Transverse colon (tissue), 4 donors: ENCODE measurements at regions not wholly inside any gene's neighbourhood (a gene's known extent, or its start where the extent isn't known, plus 50 kb on each side); places are given as distances from the start of the nearest gene placed in this dataset.

Experiments used
- POLR2AphosphoS5 ChIP-seq, 3 donors: sonication (generic); formaldehyde crosslinking; IDR thresholded peaks; one replicate each; pipeline ENCODE4 v1.6.1; 2016; ENCODE audit warnings: antibody characterized with exemption in 3 of 3
- TF ChIP-seq, protein P1 (sequence below), 5 experiments: fragments of 200-600 bp in 3 of 5; fragments of 450-650 bp in 2 of 5; sonication (generic) in 3 of 5; IDR thresholded peaks; 1 replicate in 2 of 5; 2 replicates in 3 of 5; pipeline ENCODE4 v1.5.1; 2016 to 2017; ENCODE audit warnings: antibody characterized with exemption in 5 of 5, inconsistent platforms in 3 of 5, mild to moderate bottlenecking in 2 of 5, moderate library complexity in 1 of 5

DNA sequence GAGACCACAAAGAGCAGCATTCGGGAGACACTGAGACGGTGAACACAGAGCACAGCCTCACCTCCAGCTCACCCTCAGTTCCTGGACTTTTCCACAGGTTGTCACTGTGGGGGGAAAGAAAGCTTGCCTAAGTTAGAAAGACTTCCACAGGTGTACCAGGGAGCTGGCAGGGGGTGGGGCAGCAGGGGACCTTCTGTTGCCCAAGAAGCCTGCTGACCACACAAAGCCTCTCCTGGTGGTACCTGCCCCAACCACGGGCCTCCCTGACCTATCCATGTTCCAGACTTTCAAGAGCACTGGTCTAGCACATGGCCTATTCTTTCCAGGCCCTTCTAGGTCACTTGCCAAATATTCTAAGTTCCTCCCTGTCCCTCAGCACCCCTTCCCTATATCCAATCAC is 550.8 kb downstream of the BNC2 start:
- TF ChIP-seq, protein P1, sequence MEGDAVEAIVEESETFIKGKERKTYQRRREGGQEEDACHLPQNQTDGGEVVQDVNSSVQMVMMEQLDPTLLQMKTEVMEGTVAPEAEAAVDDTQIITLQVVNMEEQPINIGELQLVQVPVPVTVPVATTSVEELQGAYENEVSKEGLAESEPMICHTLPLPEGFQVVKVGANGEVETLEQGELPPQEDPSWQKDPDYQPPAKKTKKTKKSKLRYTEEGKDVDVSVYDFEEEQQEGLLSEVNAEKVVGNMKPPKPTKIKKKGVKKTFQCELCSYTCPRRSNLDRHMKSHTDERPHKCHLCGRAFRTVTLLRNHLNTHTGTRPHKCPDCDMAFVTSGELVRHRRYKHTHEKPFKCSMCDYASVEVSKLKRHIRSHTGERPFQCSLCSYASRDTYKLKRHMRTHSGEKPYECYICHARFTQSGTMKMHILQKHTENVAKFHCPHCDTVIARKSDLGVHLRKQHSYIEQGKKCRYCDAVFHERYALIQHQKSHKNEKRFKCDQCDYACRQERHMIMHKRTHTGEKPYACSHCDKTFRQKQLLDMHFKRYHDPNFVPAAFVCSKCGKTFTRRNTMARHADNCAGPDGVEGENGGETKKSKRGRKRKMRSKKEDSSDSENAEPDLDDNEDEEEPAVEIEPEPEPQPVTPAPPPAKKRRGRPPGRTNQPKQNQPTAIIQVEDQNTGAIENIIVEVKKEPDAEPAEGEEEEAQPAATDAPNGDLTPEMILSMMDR (IDR thresholded peaks at IDR 0.05), result no peak
- no peak for TF ChIP-seq POLR2AphosphoS5 (IDR thresholded peaks at IDR 0.05)
